ENCODE measurements at regions not wholly inside any gene's neighbourhood (a gene's known extent, or its start where the extent isn't known, plus 50 kb on each side); places are given as distances from the start of the nearest gene placed in this dataset.
A peak's percentile ranks its signal among the peaks of the same experiment; 100 is the strongest.

DNA sequence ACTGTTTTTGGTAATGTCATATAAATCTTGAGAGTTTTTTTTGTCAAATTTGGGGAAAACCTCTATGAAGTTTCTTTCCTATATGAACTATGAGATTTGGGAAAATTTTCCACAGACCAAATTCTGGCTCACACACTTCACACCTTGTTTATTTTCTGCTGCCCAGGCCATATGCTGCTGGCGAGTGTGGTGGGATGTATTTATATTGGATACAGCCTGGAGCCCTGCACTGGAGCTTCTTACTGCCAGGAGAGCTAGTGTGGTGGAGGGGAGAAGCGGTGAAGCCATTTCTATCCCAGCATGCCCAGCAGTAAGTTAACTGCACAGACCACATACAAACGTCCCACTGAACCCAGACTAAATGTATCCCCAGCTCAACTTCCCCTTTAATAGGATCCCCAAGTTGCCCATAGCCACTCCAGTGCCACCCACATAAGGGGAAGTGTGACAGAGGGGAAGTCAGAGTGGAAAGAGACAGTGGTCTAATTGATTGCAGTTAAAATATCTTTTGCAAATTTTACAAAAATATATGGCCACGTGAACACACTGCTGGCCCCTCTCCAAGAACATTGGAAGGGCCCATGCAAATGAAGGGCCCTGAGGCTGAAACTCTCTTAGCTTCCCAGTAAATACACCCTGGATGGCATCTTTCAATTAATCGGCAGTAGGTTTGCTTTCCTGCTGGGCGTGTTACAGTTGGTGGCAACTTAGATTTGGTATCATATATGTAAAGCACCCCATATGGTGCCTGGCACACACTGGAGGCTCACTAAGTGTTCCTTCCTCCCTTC, 146.6 kb upstream of the ITGA6 start (continued):
- TF ChIP-seq, protein P1, sequence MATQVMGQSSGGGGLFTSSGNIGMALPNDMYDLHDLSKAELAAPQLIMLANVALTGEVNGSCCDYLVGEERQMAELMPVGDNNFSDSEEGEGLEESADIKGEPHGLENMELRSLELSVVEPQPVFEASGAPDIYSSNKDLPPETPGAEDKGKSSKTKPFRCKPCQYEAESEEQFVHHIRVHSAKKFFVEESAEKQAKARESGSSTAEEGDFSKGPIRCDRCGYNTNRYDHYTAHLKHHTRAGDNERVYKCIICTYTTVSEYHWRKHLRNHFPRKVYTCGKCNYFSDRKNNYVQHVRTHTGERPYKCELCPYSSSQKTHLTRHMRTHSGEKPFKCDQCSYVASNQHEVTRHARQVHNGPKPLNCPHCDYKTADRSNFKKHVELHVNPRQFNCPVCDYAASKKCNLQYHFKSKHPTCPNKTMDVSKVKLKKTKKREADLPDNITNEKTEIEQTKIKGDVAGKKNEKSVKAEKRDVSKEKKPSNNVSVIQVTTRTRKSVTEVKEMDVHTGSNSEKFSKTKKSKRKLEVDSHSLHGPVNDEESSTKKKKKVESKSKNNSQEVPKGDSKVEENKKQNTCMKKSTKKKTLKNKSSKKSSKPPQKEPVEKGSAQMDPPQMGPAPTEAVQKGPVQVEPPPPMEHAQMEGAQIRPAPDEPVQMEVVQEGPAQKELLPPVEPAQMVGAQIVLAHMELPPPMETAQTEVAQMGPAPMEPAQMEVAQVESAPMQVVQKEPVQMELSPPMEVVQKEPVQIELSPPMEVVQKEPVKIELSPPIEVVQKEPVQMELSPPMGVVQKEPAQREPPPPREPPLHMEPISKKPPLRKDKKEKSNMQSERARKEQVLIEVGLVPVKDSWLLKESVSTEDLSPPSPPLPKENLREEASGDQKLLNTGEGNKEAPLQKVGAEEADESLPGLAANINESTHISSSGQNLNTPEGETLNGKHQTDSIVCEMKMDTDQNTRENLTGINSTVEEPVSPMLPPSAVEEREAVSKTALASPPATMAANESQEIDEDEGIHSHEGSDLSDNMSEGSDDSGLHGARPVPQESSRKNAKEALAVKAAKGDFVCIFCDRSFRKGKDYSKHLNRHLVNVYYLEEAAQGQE (IDR thresholded peaks at IDR 0.05; ENCODE audit: low read depth), result no peak
- TF ChIP-seq, protein P2, sequence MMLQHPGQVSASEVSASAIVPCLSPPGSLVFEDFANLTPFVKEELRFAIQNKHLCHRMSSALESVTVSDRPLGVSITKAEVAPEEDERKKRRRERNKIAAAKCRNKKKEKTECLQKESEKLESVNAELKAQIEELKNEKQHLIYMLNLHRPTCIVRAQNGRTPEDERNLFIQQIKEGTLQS (IDR thresholded peaks at IDR 0.05), result no peak
- no peak for TF ChIP-seq CEBPB (IDR thresholded peaks at IDR 0.05; ENCODE audit: low read depth)

DNA sequence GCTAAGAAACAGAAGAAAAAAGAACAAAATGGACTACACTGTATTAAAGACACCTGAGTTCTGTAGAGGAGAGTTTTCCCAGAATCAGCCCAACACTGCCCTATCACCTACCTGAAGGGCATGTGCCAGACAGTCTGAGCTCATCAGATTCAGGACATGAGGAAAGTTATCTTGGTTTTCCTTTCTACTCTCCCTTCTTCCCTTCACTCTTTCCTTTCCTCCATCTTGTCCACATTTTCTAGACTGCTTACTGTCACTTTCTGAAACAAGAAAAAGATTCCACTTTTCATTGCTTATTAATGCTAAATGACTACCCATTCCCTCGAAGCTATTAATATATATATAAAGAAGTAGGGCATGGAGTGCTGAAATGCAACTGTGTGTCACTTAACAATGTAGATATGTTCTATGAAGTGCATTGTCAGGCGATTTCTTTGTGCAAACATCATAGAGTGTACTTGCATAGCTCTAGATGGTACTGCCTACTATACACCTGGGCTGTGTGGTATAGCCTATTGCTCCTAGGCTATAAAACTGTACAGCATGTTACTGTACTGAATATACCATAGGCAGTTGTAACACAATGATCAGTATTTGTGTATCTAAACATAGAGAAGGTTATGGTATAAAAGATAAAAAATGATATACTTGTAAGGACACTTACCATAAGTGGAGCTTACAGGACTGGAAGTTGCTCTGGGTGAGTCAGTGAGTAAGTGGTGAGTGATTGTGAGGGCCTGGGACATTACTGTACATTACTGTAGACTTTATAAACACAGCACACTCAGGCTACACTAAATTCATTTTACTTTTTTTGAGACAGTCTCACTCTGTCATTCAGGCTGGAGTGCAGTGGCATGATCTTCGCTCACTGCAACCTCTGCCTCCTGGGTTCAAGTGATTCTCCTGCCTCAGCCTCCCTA, 145.5 kb upstream of the ITGA6 start:
- H3K4me3 ChIP-seq (replicated peaks in 1 of 2; ENCODE audit: low read depth in 1 of 2, low read length in 2 of 2), result no peak overlapping the region
- H3K9me2 ChIP-seq (ENCODE audit: insufficient read depth), result no peaks in the 10 kb centered on the region
- intact Hi-C loops (cut with micrococcal nuclease), result no loop called here
- H3K36me3 ChIP-seq (ENCODE audit: control insufficient read depth in 1 of 2, insufficient read depth in 2 of 2, low read length in 2 of 2), result no peaks in the 10 kb centered on the region
- no TSS peak for BruUV-seq (replicated peaks)
- ChIA-PET POLR2A (interaction anchor here (0.8 to 1.1 kb wide), 2 partner anchors 28 to 33 kb away, joined by 3 read pairs; no protein-coding TSS in a partner anchor), CTCF (interaction anchor here (1.4 to 2.0 kb wide), 2 partner anchors 179 to 180 kb away, joined by 6 to 7 read pairs; no protein-coding TSS in a partner anchor), RAD21 (ENCODE audit: low non-redundant PET in 1 of 2, low total read pairs in 2 of 2, uncharacterized antibody in 2 of 2, unreplicated experiment in 2 of 2) (interaction anchor here in 1 of 2 experiments (0.7 kb wide), 1 partner anchor 80 kb away, joined by 3 read pairs; no protein-coding TSS in a partner anchor)
- ATAC-seq (no peak), DNase-seq (ENCODE audit: low read depth, low spot score) (no peak)
- H3K79me2 ChIP-seq (ENCODE audit: insufficient read depth, low read length), result no peaks in the 10 kb centered on the region
- H3K4me2 ChIP-seq (ENCODE audit: low read length), result no peak overlapping the region
- H3K27ac ChIP-seq (ENCODE audit: low read depth, low read length), result no peak overlapping the region
- peaks cover 7 to 14% of the 10 kb centered on the region in 2 experiments for H3K4me1 ChIP-seq (ENCODE audit: control insufficient read depth in 1 of 2, insufficient read depth in 2 of 2, low read length in 2 of 2)
- H3K27me3 ChIP-seq (ENCODE audit: insufficient read depth, low read length), result no peaks in the 10 kb centered on the region
- H2AFZ ChIP-seq (ENCODE audit: low read depth, low read length, poor library complexity, severe bottlenecking), result peak overlapping the region; percentile 48
- H4K20me1 ChIP-seq (ENCODE audit: insufficient read depth), result no peaks in the 10 kb centered on the region
- no peak overlapping the region for H3K9ac ChIP-seq (ENCODE audit: low read length)
- H3K9me3 ChIP-seq (ENCODE audit: control insufficient read depth in 1 of 2, insufficient read depth in 1 of 2, low read depth in 1 of 2, low read length in 2 of 2), result 0 out of 4 replicates have a peak, but pooled peaks cover 0 to 3% of the 10 kb centered on the region in 2 experiments
- TF ChIP-seq EZH2phosphoT487 (IDR thresholded peaks at IDR 0.05; ENCODE audit: borderline replicate concordance) (no peak), POLR2A (IDR thresholded peaks at IDR 0.05; ENCODE audit: borderline replicate concordance, extremely low read depth, insufficient read depth, insufficient read length) (no peak), ZNF274 (IDR thresholded peaks at IDR 0.05; ENCODE audit: low read depth, low read length) (no peak), ZBTB33 (IDR thresholded peaks at IDR 0.05; ENCODE audit: extremely low read depth, insufficient replicate concordance, low read length) (no peak), RAD21 (IDR thresholded peaks at IDR 0.05; ENCODE audit: low read depth) (no peak), ZFX (IDR thresholded peaks at IDR 0.05) (no peak), JUND (IDR thresholded peaks at IDR 0.05) (no peak), CBX3 (IDR thresholded peaks at IDR 0.05; ENCODE audit: low read depth) (no peak), SP1 (IDR thresholded peaks at IDR 0.05; ENCODE audit: low read depth) (no peak), ELF1 (IDR thresholded peaks at IDR 0.05; ENCODE audit: borderline replicate concordance, low read depth) (no peak), FOSL1 (IDR thresholded peaks at IDR 0.05; ENCODE audit: low read depth) (no peak)
- TF ChIP-seq, protein P3, sequence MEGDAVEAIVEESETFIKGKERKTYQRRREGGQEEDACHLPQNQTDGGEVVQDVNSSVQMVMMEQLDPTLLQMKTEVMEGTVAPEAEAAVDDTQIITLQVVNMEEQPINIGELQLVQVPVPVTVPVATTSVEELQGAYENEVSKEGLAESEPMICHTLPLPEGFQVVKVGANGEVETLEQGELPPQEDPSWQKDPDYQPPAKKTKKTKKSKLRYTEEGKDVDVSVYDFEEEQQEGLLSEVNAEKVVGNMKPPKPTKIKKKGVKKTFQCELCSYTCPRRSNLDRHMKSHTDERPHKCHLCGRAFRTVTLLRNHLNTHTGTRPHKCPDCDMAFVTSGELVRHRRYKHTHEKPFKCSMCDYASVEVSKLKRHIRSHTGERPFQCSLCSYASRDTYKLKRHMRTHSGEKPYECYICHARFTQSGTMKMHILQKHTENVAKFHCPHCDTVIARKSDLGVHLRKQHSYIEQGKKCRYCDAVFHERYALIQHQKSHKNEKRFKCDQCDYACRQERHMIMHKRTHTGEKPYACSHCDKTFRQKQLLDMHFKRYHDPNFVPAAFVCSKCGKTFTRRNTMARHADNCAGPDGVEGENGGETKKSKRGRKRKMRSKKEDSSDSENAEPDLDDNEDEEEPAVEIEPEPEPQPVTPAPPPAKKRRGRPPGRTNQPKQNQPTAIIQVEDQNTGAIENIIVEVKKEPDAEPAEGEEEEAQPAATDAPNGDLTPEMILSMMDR (IDR thresholded peaks at IDR 0.05 in 2 of 3, conservative IDR thresholded peaks at IDR 0.05 in 1 of 3; ENCODE audit: borderline replicate concordance in 1 of 3, insufficient read depth in 1 of 3, low read depth in 2 of 3, low read length in 2 of 3), result no peak

Measured in HCT116 (cell line).